RPMI7951 (cell line): ENCODE measurements at regions not wholly inside any gene's neighbourhood (a gene's known extent, or its start where the extent isn't known, plus 50 kb on each side); places are given as distances from the start of the nearest gene placed in this dataset.

Experiments
- DNase-seq: peaks from one replicate; pipeline ENCODE4 v3.0.0-alpha.2; 2012; ENCODE audit warnings: low read depth

DNA sequence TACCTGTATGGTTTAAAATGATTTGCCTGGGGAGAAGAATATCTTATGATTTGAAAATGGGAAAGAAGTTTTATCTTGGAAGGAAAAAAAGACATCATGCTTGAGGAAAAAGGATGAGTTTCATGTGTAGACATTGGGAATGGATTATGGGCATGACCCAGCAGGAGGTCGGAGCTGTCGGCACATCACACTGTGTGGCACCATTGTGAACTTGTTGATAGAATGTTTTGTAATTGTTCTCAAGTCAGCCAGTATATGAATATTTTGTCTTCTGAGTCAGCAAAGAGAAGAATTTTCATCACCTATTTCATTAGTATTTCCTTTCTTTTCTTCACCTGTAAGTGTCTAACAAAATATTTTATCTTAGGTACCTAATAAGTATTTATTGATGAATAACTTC is 60.0 kb upstream of the HMGA2 start:
- DNase-seq = no peak

DNA sequence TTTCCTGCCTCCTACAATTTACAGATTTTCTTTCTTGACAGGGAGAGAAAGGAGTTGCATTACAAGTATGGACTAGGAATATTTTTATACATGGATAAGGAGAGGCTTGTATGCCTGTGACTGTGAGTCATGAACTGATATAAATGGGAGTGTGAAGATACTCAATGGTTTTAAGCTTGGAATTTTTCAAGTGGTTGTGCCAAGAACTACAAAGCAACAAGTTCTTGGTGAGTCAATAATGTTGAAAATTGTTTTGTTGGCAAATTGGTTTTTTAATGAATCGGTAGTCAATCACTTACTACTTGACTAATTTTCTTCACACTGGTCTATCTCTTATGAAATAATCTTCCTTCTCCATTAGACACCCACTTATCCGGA is 58.9 kb upstream of the HMGA2 start:
- DNase-seq = peak; percentile 51

DNA sequence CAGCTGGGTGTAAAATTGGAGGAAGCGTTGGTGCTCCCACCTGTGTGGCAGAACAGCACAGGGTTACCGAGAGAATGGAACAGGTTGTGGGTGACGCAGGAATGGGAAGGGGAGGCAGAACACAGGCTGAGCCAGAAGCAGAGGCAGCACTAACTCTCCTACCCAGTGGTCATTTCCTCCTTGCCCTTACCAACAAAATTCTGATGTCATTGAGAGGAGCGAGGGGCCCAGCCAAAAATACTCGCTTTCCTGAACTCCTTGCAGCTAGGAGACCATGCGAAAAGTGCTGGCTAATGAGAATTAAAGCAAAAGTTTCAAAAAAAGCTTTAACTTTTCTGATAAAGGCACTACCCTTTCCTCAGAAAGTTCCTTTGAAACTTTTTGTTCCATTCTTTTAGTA is 54.4 kb upstream of the HMGA2 start:
- no peak for DNase-seq
